ENCODE measurements at regions not wholly inside any gene's neighbourhood (a gene's known extent, or its start where the extent isn't known, plus 50 kb on each side); places are given as distances from the start of the nearest gene placed in this dataset.

DNA sequence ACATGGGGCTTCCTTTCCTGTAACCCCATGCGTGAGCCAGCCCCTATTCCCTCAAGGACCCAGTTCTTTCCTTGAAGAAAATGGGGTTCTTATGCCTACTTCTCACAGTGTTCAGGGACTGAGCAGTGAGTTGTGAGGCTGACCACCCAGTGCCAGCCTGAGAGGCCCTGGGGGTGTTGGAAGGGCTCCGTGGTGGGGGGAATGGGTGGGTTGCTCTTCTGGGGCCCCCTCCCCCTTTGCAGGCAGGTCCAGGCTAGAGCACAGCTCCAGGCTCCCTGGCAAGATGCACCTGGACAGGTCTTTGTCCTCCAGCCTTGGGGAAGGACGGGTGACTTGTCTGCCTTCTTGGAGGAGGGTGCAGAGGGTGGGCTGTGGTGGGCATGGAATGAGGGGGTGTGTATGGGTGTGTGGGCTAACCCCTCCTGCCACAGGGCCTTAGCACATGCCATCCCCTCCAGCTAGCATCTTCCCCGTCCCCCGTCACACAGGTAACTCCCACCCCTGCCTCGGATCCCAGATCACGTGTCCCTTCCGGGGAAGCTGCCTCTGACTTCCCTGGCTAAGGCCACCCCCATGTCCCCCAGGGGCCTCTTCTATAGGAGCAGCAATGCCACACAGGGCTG is 64.6 kb downstream of the MYEOV start:
- WGBS (ENCODE audit: insufficient coverage) = 95% methylated on average over 7 of the region's 8 CpGs

GRCh38 chr11:69359735-69360480 is 66.0 kb downstream of the MYEOV start:
- Histone ChIP-seq H3K4me3 (ENCODE audit: control insufficient read depth in 1 of 7, extremely low read depth in 1 of 7, insufficient read depth in 4 of 7, low read depth in 2 of 7, low read length in 6 of 7) (no peak overlapping the region), H3K27ac (ENCODE audit: insufficient read depth in 1 of 2, low read depth in 1 of 2, low read length in 2 of 2, poor library complexity in 1 of 2, severe bottlenecking in 2 of 2) (no peak overlapping the region), H3K9me3 (ENCODE audit: control extremely low read depth in 1 of 5, control insufficient read depth in 4 of 5, insufficient read depth in 2 of 5, low read depth in 1 of 5, low read length in 4 of 5) (peaks cover 0 to 8% (median 5%) of the 10 kb centered on the region in 5 experiments), H3K27me3 (replicated peaks in 2 of 5; ENCODE audit: control insufficient read depth in 4 of 5, insufficient read depth in 5 of 5, low read length in 4 of 5) (no peaks in the 10 kb centered on the region), H3K4me1 (ENCODE audit: control extremely low read depth in 1 of 4, control insufficient read depth in 4 of 4, insufficient read depth in 4 of 4, low read length in 3 of 4) (no peaks in the 10 kb centered on the region), H3K36me3 (ENCODE audit: control insufficient read depth in 4 of 4, insufficient read depth in 4 of 4, low read length in 3 of 4) (no peaks in the 10 kb centered on the region)
- 88% methylated on average over 4 of the region's 5 CpGs for whole genome bisulfite sequencing (ENCODE audit: insufficient coverage)
- ChIA-PET POLR2A (no interaction called here), CTCF (no interaction called here)
- no peak for DNase-seq

More for the DNA sequence above, 64.6 kb downstream of the MYEOV start:
- peaks cover 0 to 8% (median 5%) of the 10 kb centered on the region in 5 experiments for H3K9me3 ChIP-seq (ENCODE audit: control extremely low read depth in 1 of 5, control insufficient read depth in 4 of 5, insufficient read depth in 2 of 5, low read depth in 1 of 5, low read length in 4 of 5)
- no peak overlapping the region for H3K4me3 ChIP-seq (ENCODE audit: control insufficient read depth in 1 of 7, extremely low read depth in 1 of 7, insufficient read depth in 4 of 7, low read depth in 2 of 7, low read length in 6 of 7)
- DNase-seq = no peak
- ChIA-PET CTCF (interaction anchor here (0.8 to 1.3 kb wide), 2 partner anchors 9 to 51 kb away, joined by 3 to 4 read pairs; no protein-coding TSS in a partner anchor), POLR2A (no interaction called here)
- H3K4me1 ChIP-seq (ENCODE audit: control extremely low read depth in 1 of 4, control insufficient read depth in 4 of 4, insufficient read depth in 4 of 4, low read length in 3 of 4) = no peaks in the 10 kb centered on the region
- H3K36me3 ChIP-seq (ENCODE audit: control insufficient read depth in 4 of 4, insufficient read depth in 4 of 4, low read length in 3 of 4) = no peaks in the 10 kb centered on the region
- no peaks in the 10 kb centered on the region for H3K27me3 ChIP-seq (replicated peaks in 2 of 5; ENCODE audit: control insufficient read depth in 4 of 5, insufficient read depth in 5 of 5, low read length in 4 of 5)
- H3K27ac ChIP-seq (ENCODE audit: insufficient read depth in 1 of 2, low read depth in 1 of 2, low read length in 2 of 2, poor library complexity in 1 of 2, severe bottlenecking in 2 of 2) = no peak overlapping the region

GRCh38 chr11:69360606-69361005 is 66.7 kb downstream of the MYEOV start:
- Histone ChIP-seq H3K9me3 (ENCODE audit: control extremely low read depth in 1 of 5, control insufficient read depth in 4 of 5, insufficient read depth in 2 of 5, low read depth in 1 of 5, low read length in 4 of 5) (peaks cover 0 to 8% (median 5%) of the 10 kb centered on the region in 5 experiments), H3K36me3 (ENCODE audit: control insufficient read depth in 4 of 4, insufficient read depth in 4 of 4, low read length in 3 of 4) (no peaks in the 10 kb centered on the region), H3K27me3 (replicated peaks in 2 of 5; ENCODE audit: control insufficient read depth in 4 of 5, insufficient read depth in 5 of 5, low read length in 4 of 5) (no peaks in the 10 kb centered on the region), H3K27ac (ENCODE audit: insufficient read depth in 1 of 2, low read depth in 1 of 2, low read length in 2 of 2, poor library complexity in 1 of 2, severe bottlenecking in 2 of 2) (no peak overlapping the region), H3K4me3 (ENCODE audit: control insufficient read depth in 1 of 7, extremely low read depth in 1 of 7, insufficient read depth in 4 of 7, low read depth in 2 of 7, low read length in 6 of 7) (no peak overlapping the region), H3K4me1 (ENCODE audit: control extremely low read depth in 1 of 4, control insufficient read depth in 4 of 4, insufficient read depth in 4 of 4, low read length in 3 of 4) (no peaks in the 10 kb centered on the region)
- 100% methylated on average over 3 of the region's 3 CpGs for WGBS (ENCODE audit: insufficient coverage)
- ChIA-PET CTCF (no interaction called here), POLR2A (interaction anchor here (0.6 kb wide), 1 partner anchor 10 kb away, joined by 4 read pairs; no protein-coding TSS in a partner anchor)
- DNase-seq = no peak

GRCh38 chr11:69361048-69361447 is 67.1 kb downstream of the MYEOV start:
- Histone ChIP-seq H3K9me3 (ENCODE audit: control extremely low read depth in 1 of 5, control insufficient read depth in 4 of 5, insufficient read depth in 2 of 5, low read depth in 1 of 5, low read length in 4 of 5) (peaks cover 0 to 8% (median 5%) of the 10 kb centered on the region in 5 experiments), H3K4me1 (ENCODE audit: control extremely low read depth in 1 of 4, control insufficient read depth in 4 of 4, insufficient read depth in 4 of 4, low read length in 3 of 4) (no peaks in the 10 kb centered on the region), H3K36me3 (ENCODE audit: control insufficient read depth in 4 of 4, insufficient read depth in 4 of 4, low read length in 3 of 4) (no peaks in the 10 kb centered on the region), H3K27me3 (replicated peaks in 2 of 5; ENCODE audit: control insufficient read depth in 4 of 5, insufficient read depth in 5 of 5, low read length in 4 of 5) (no peaks in the 10 kb centered on the region), H3K4me3 (ENCODE audit: control insufficient read depth in 1 of 7, extremely low read depth in 1 of 7, insufficient read depth in 4 of 7, low read depth in 2 of 7, low read length in 6 of 7) (no peak overlapping the region), H3K27ac (ENCODE audit: insufficient read depth in 1 of 2, low read depth in 1 of 2, low read length in 2 of 2, poor library complexity in 1 of 2, severe bottlenecking in 2 of 2) (no peak overlapping the region)
- DNase-seq = no peak
- CTCF ChIA-PET = interaction anchor here (1.2 kb wide), 1 partner anchor 8 kb away, joined by 3 read pairs; no protein-coding TSS in a partner anchor
- 95% methylated on average over 6 of the region's 6 CpGs for WGBS (ENCODE audit: insufficient coverage)
- POLR2A ChIA-PET = interaction anchor here (0.6 kb wide), 1 partner anchor 10 kb away, joined by 4 read pairs; no protein-coding TSS in a partner anchor

DNA sequence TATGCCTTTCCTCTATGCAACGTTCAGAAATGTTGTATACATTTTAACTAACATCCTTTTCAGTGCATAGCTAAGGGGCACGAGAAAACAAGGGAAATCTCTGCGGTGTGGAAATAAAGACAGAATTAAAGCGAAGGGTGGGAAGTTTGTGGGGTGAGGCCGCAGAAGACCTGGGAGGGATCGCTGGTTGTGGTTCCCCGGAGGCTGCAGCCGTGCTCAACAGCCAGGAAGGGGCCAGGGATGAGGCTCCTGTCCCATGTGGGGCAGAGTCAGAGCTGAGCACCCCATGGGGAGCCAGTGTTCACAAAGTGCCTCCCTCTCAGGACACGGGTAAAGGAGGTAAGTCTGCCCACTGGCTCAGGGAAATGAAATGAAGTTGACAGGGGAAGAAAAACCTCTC is 67.5 kb downstream of the MYEOV start:
- H3K4me1 ChIP-seq (ENCODE audit: control extremely low read depth in 1 of 4, control insufficient read depth in 4 of 4, insufficient read depth in 4 of 4, low read length in 3 of 4) = no peaks in the 10 kb centered on the region
- H3K4me3 ChIP-seq (ENCODE audit: control insufficient read depth in 1 of 7, extremely low read depth in 1 of 7, insufficient read depth in 4 of 7, low read depth in 2 of 7, low read length in 6 of 7) = no peak overlapping the region
- 100% methylated on average over 7 of the region's 9 CpGs for WGBS (ENCODE audit: insufficient coverage)
- H3K27ac ChIP-seq (ENCODE audit: insufficient read depth in 1 of 2, low read depth in 1 of 2, low read length in 2 of 2, poor library complexity in 1 of 2, severe bottlenecking in 2 of 2) = no peak overlapping the region
- POLR2A ChIA-PET = no interaction called here
- no peak for DNase-seq
- H3K9me3 ChIP-seq (ENCODE audit: control extremely low read depth in 1 of 5, control insufficient read depth in 4 of 5, insufficient read depth in 2 of 5, low read depth in 1 of 5, low read length in 4 of 5) = peaks cover 0 to 8% (median 5%) of the 10 kb centered on the region in 5 experiments
- no peaks in the 10 kb centered on the region for H3K27me3 ChIP-seq (replicated peaks in 2 of 5; ENCODE audit: control insufficient read depth in 4 of 5, insufficient read depth in 5 of 5, low read length in 4 of 5)
- no peaks in the 10 kb centered on the region for H3K36me3 ChIP-seq (ENCODE audit: control insufficient read depth in 4 of 4, insufficient read depth in 4 of 4, low read length in 3 of 4)
- CTCF ChIA-PET = interaction anchor here (1.0 to 1.2 kb wide), 2 partner anchors 8 to 14 kb away, joined by 3 read pairs; no protein-coding TSS in a partner anchor

DNA sequence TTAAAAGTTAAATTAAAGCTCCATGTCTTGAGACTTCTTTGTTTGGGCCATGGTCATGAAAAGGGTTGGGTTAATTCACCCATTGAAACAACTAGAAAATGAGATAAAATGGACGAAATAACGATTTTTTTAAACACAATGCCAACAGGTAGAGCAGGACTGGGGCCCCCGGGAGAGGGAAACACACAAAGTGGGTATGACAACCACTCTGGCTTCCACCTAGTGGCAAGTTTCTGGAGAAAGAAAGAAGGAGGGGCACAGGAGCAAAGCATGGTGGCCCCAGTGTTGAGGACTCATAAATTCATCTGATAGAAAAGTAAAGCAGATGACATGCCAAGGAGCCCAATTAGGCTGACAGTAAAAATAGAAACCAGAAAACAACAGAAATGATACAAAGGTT is 68.4 kb downstream of the MYEOV start:
- no peak overlapping the region for H3K4me3 ChIP-seq (ENCODE audit: control insufficient read depth in 1 of 7, extremely low read depth in 1 of 7, insufficient read depth in 4 of 7, low read depth in 2 of 7, low read length in 6 of 7)
- ChIA-PET POLR2A (no interaction called here), CTCF (interaction anchor here (1.0 to 1.2 kb wide), 2 partner anchors 9 to 15 kb away, joined by 3 read pairs; no protein-coding TSS in a partner anchor)
- H3K36me3 ChIP-seq (ENCODE audit: control insufficient read depth in 4 of 4, insufficient read depth in 4 of 4, low read length in 3 of 4) = no peaks in the 10 kb centered on the region
- no peaks in the 10 kb centered on the region for H3K27me3 ChIP-seq (replicated peaks in 2 of 5; ENCODE audit: control insufficient read depth in 4 of 5, insufficient read depth in 5 of 5, low read length in 4 of 5)
- H3K4me1 ChIP-seq (ENCODE audit: control extremely low read depth in 1 of 4, control insufficient read depth in 4 of 4, insufficient read depth in 4 of 4, low read length in 3 of 4) = no peaks in the 10 kb centered on the region
- H3K27ac ChIP-seq (ENCODE audit: insufficient read depth in 1 of 2, low read depth in 1 of 2, low read length in 2 of 2, poor library complexity in 1 of 2, severe bottlenecking in 2 of 2) = no peak overlapping the region
- 82% methylated on average over 3 of the region's 3 CpGs for whole genome bisulfite sequencing (ENCODE audit: insufficient coverage)
- H3K9me3 ChIP-seq (ENCODE audit: control extremely low read depth in 1 of 5, control insufficient read depth in 4 of 5, insufficient read depth in 2 of 5, low read depth in 1 of 5, low read length in 4 of 5) = peaks cover 0 to 8% (median 5%) of the 10 kb centered on the region in 5 experiments
- peak in 2 of 3 donors; percentile 8 to 11 for DNase-seq

DNA sequence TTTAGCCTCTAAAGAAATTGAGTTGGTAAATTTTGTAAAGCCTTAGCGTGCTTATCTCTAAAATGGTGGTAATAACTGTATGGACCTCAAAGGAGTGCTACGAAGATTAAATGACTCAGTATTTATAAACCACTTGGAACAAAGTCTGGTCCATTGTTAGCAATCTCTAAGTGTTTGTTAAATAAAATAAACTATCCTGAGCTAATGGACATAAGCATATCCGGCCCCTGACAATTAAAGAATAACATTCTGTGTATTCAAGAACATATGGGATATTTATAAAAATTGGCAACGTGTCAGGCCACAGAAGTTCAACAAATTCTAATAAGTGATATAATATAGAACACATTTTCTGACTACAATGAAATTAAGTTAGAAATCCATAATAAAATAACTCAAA is 71.0 kb downstream of the MYEOV start:
- Histone ChIP-seq H3K36me3 (ENCODE audit: control insufficient read depth in 4 of 4, insufficient read depth in 4 of 4, low read length in 3 of 4) (no peaks in the 10 kb centered on the region), H3K4me1 (ENCODE audit: control extremely low read depth in 1 of 4, control insufficient read depth in 4 of 4, insufficient read depth in 4 of 4, low read length in 3 of 4) (no peaks in the 10 kb centered on the region), H3K4me3 (ENCODE audit: control insufficient read depth in 1 of 7, extremely low read depth in 1 of 7, insufficient read depth in 4 of 7, low read depth in 2 of 7, low read length in 6 of 7) (no peak overlapping the region), H3K27me3 (replicated peaks in 2 of 5; ENCODE audit: control insufficient read depth in 4 of 5, insufficient read depth in 5 of 5, low read length in 4 of 5) (no peaks in the 10 kb centered on the region), H3K9me3 (ENCODE audit: control extremely low read depth in 1 of 5, control insufficient read depth in 4 of 5, insufficient read depth in 2 of 5, low read depth in 1 of 5, low read length in 4 of 5) (peaks cover 0 to 9% (median 2%) of the 10 kb centered on the region in 5 experiments), H3K27ac (ENCODE audit: insufficient read depth in 1 of 2, low read depth in 1 of 2, low read length in 2 of 2, poor library complexity in 1 of 2, severe bottlenecking in 2 of 2) (no peak overlapping the region)
- 100% methylated on average over 1 of the region's 4 CpGs for WGBS (ENCODE audit: insufficient coverage)
- ChIA-PET CTCF (no interaction called here), POLR2A (no interaction called here)
- no peak for DNase-seq

All from common myeloid progenitor, CD34-positive (primary cell).